Fibroblast of villous mesenchyme (primary cell): ENCODE measurements at regions not wholly inside any gene's neighbourhood (a gene's known extent, or its start where the extent isn't known, plus 50 kb on each side); places are given as distances from the start of the nearest gene placed in this dataset.

ENCODE experiments used
- DNase-seq: peaks from one replicate; pipeline ENCODE4 v3.0.0-alpha.2; 2010; ENCODE audit warnings: low read depth
- H3K4me3 ChIP-seq: 2 replicates; pipeline ENCODE4 v1.5.1; 2011; ENCODE audit warnings: low read depth, mild to moderate bottlenecking, low read length
- TF ChIP-seq, protein P1 (sequence below): IDR thresholded peaks from 2 replicates; pipeline ENCODE4 v1.5.1; 2012; ENCODE audit warnings: low read depth, mild to moderate bottlenecking, low read length; ENCODE audit not compliant: insufficient read depth

GRCh38 chr4:137451172-137451825 is 81.0 kb downstream of the PCDH18 start:
- DNase-seq, result no peak
- H3K4me3 ChIP-seq, result no peak overlapping the region
- TF ChIP-seq, protein P1, sequence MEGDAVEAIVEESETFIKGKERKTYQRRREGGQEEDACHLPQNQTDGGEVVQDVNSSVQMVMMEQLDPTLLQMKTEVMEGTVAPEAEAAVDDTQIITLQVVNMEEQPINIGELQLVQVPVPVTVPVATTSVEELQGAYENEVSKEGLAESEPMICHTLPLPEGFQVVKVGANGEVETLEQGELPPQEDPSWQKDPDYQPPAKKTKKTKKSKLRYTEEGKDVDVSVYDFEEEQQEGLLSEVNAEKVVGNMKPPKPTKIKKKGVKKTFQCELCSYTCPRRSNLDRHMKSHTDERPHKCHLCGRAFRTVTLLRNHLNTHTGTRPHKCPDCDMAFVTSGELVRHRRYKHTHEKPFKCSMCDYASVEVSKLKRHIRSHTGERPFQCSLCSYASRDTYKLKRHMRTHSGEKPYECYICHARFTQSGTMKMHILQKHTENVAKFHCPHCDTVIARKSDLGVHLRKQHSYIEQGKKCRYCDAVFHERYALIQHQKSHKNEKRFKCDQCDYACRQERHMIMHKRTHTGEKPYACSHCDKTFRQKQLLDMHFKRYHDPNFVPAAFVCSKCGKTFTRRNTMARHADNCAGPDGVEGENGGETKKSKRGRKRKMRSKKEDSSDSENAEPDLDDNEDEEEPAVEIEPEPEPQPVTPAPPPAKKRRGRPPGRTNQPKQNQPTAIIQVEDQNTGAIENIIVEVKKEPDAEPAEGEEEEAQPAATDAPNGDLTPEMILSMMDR, result no peak

DNA sequence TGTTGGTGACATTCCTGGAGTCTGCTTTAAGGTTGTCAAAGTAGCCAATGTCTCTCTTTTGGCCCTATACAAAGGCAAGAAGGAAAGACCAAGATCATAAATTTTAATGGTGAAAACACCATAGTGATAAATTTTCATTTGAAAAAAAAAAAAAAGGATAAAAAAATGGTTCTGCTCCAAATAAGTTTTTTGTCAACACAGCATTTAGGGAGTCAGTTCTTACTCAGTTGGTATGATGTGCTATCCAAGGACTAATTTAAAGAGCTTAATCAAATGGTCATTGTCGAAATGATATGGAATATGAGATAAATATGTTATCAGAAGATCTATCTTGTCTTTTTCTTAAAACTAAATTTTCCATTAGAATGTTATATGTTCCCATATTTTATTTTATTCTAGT is 83.9 kb downstream of the PCDH18 start:
- H3K4me3 ChIP-seq, result no peak overlapping the region
- TF ChIP-seq, protein P1, result no peak
- DNase-seq, result no peak

DNA sequence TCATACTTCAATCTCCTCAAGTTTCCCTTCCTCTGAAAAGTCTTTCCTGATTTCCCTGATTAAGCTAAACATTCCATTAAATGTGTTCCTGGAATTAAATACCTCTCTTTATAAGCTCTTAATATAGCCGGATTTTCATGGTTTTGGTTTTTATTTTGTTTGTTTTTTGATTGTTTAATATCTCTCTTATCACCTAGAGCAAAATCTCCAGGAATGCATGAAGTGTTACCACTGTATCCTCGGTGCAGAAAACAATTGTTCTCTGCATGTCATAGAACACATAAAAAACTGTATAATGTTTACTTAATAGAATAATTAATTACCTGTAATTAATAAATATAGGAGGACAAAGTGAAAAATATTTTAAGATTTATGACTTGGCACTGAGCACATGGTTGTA is 86.2 kb downstream of the PCDH18 start:
- TF ChIP-seq, protein P1, result no peak
- DNase-seq, result no peak
- H3K4me3 ChIP-seq, result no peak overlapping the region

DNA sequence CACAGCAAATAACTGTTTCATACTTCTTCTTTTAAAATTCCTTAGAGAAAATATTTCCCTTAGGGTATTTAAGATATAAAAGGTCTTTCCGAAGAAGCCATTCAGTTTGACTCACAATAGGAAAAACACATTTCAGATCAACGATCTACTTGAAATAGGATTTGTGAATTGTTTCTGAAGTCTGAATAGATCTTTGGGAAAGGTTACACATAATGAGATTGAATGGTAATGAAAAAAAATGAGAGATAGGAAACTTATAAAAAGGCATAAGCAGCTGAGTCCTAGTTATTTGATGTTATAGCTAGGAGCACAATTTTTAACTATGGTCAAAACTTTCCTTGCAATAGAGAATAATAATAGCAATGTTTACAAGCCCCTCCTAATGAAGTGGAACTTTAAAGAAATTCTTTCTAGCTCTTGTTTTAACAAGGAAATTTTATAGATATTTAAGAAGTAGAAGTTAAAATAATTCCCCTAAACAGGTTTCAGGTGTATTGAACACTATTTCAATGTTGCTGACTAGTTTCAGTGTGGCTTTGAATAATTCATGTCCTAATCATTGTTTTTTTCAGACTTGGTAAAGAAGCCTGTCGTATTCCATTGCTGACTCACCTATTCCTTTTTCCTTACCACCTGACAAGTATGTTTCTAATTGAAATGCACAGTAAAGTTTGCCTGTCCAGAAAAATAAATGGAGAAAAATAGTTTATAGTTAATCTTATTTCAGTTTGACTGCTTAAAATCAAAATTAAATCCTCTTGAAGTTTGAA is 89.1 kb downstream of the PCDH18 start:
- DNase-seq, result no peak
- TF ChIP-seq, protein P1, result no peak
- no peak overlapping the region for H3K4me3 ChIP-seq

DNA sequence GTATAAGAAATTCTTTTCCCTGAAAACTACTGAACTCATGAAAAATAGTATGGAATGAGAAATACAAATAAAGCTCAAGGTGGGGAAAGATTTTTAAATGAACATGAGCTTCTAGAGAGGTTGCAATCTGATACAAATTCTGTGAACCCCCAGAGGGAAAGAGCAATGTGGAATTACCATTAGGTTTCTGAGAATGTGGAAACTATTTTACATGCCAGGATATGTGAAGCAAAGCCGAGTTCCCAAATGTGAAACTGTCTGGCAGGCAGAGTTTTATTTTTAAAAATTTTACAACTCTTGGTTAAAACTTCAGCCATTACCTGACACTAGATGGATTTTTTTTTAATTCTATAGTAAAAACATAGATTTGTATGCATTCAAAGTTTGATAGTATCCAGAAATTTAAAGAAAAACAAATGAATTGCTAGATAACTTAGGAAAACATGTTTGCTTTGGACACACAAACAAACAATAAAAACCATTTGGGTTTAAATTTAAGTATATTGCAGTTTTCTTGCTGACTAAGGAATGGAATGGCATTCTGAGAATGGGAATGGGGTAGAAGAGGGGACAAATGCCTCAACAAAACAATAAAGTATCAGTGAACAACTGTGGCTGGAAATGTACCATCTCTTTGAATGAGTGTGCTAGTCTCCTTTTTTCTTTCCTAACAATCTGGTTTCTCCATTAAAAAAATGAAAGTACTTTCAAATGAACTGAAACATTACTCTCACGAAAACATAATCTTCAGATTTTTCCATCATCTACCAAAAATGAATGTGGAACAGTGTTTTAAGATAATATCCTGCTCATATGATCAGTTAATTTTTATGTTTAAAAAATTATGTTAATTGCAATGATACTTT is 99.6 kb downstream of the PCDH18 start:
- TF ChIP-seq, protein P1, result no peak
- no peak overlapping the region for H3K4me3 ChIP-seq
- DNase-seq, result peak; percentile 11

DNA sequence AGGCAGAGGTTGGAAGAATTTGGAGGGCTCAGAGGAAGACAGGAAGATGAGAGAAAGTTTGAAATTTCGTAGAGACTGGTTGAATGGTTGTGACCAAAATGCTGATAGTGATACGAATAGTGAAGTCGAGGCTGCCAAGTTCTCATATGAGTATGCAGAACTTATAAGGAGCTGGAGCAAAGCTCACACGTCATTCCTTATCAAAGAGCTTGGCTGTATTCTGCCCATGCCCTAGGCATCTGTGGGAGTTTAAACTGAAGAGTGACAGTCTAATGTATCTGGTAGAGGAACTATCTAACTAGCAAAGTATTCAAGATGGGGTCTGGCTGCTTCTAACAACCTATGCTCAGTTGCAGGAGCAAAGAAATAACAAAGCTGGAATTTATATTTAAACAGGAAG is 102.1 kb downstream of the PCDH18 start:
- DNase-seq, result peak; percentile 9
- TF ChIP-seq, protein P1, result no peak
- no peak overlapping the region for H3K4me3 ChIP-seq
